Kidney (tissue), 13 donors: ENCODE measurements at regions not wholly inside any gene's neighbourhood (a gene's known extent, or its start where the extent isn't known, plus 50 kb on each side); places are given as distances from the start of the nearest gene placed in this dataset.
"Not testable (repeated sequence)": the region's sequence is repeated elsewhere in the genome, so short reads cannot be mapped to it uniquely, and the experiment has no call there.

Source experiments
- DNase-seq, 5 donors: peaks; one replicate each; pipeline ENCODE4 v3.0.0-alpha.2; 2013 to 2020
- FAIRE-seq: peaks from 2 replicates; lab custom pipeline; 2012; peaks lifted over from hg19 to GRCh38; lab: Jason Lieb, UNC
- H3K27ac ChIP-seq, 2 donors: one replicate each; pipeline ENCODE4 v1.7.0; 2013; ENCODE audit warnings: low read depth in 2 of 2, low read length in 2 of 2, inconsistent platforms in 1 of 2
- H3K27me3 ChIP-seq: one replicate; pipeline ENCODE4 v1.7.1; 2013; ENCODE audit warnings: low read length, inconsistent platforms; ENCODE audit not compliant: control insufficient read depth, insufficient read depth
- H3K36me3 ChIP-seq, 3 donors: one replicate each; pipeline versions ENCODE4 v1.7.0 to v1.7.1; 2013; ENCODE audit warnings: low read length in 3 of 3, control low read depth in 1 of 3, inconsistent platforms in 1 of 3; ENCODE audit not compliant: insufficient read depth in 3 of 3, control insufficient read depth in 2 of 3
- H3K4me1 ChIP-seq, 3 donors: one replicate each; pipeline versions ENCODE4 v1.7.0 to v1.7.1; 2013; ENCODE audit warnings: low read length in 3 of 3, inconsistent platforms in 1 of 3, low read depth in 1 of 3; ENCODE audit not compliant: control insufficient read depth in 2 of 3, insufficient read depth in 2 of 3
- H3K4me3 ChIP-seq, 3 donors: one replicate each; pipeline versions ENCODE4 v1.7.0 to v1.8.1; 2013; ENCODE audit warnings: low read length in 3 of 3, control low read depth in 1 of 3, inconsistent platforms in 1 of 3
- H3K9ac ChIP-seq, 3 donors: one replicate each; pipeline versions ENCODE4 v1.7.0 to v1.7.1; 2013; ENCODE audit warnings: low read length in 3 of 3, control low read depth in 1 of 3, inconsistent platforms in 1 of 3
- H3K9me3 ChIP-seq, 3 donors: one replicate each; pipeline versions ENCODE4 v1.7.0 to v1.7.1; 2013; ENCODE audit warnings: low read length in 3 of 3, control low read depth in 1 of 3, inconsistent platforms in 1 of 3; ENCODE audit not compliant: control insufficient read depth in 2 of 3, insufficient read depth in 1 of 3
- intact Hi-C: fragments of 100-400 bp; cut with DNase I; formaldehyde crosslinking; loops from one replicate; pipeline ENCODE4 v1.11.1; 2022
- TF ChIP-seq, protein P1 (sequence below): IDR thresholded peaks from 3 replicates; pipeline ENCODE4 v1.5.1; 2012; ENCODE audit warnings: mild to moderate bottlenecking, moderate library complexity, borderline replicate concordance; ENCODE audit not compliant: insufficient read depth; ENCODE audit errors: extremely low read depth
- donor health status: control.
- donor health status: control.
- donor health status: control.
- donor health status: control.
- donor health status: control.
- donor health status: DM: yes; HTN: yes; CAD: no.
- donor health status: Normal renal cell carcinoma (clear cell type).

DNA sequence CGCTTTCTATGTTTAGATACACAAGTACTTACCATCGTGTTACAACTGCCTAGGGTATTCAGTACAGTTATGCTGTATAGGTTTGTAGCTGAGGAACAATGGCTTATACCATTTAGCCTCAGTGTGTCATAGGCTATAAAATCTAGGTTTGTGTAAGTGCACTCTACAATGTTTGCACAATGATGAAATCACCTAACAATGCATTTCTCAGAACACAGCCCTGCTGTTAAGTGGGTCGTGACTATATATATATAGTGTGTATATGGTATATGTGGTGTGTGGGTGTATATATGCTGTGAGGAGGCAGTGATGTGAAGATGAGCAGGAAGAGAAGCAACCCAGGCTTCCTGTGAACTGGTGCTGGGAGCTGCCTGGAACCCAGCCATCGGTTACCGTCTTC is 65.6 kb upstream of the MKI67 start:
- no peak overlapping the region for H3K9ac ChIP-seq
- TF ChIP-seq, protein P1, sequence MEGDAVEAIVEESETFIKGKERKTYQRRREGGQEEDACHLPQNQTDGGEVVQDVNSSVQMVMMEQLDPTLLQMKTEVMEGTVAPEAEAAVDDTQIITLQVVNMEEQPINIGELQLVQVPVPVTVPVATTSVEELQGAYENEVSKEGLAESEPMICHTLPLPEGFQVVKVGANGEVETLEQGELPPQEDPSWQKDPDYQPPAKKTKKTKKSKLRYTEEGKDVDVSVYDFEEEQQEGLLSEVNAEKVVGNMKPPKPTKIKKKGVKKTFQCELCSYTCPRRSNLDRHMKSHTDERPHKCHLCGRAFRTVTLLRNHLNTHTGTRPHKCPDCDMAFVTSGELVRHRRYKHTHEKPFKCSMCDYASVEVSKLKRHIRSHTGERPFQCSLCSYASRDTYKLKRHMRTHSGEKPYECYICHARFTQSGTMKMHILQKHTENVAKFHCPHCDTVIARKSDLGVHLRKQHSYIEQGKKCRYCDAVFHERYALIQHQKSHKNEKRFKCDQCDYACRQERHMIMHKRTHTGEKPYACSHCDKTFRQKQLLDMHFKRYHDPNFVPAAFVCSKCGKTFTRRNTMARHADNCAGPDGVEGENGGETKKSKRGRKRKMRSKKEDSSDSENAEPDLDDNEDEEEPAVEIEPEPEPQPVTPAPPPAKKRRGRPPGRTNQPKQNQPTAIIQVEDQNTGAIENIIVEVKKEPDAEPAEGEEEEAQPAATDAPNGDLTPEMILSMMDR: no peak
- no peaks in the 10 kb centered on the region for H3K36me3 ChIP-seq
- no peak overlapping the region for H3K4me3 ChIP-seq
- DNase-seq (no peak), FAIRE-seq (no peak)
- no peak overlapping the region for H3K27ac ChIP-seq
- intact Hi-C loops: no loop called here
- no peaks in the 10 kb centered on the region for H3K27me3 ChIP-seq
- no peaks in the 10 kb centered on the region for H3K9me3 ChIP-seq
- H3K4me1 ChIP-seq: no peaks in the 10 kb centered on the region

DNA sequence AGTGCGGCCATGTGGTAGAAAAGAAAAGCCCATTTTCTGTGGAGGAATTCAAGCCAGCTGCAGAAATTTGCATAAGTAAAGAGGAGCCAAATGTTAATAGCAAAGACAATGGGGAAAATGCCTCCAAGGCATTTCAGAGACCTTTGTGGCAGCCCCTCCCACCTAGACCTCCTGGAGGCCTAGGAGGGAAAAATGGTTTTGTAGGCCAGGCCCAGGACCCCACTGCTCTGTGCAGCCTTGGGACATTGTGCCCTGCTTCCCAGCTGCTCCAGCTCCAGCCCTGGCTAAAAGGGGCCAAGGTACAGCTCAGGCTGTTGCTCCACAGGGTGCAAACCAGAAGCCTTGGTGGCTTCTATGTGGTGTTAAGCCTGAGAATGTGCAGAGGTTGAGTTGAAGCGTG is 75.6 kb upstream of the MKI67 start:
- DNase-seq, FAIRE-seq, H3K9ac ChIP-seq, H3K27ac ChIP-seq, H3K4me1 ChIP-seq, H3K27me3 ChIP-seq, H3K4me3 ChIP-seq, H3K9me3 ChIP-seq, H3K36me3 ChIP-seq, intact Hi-C loops: not testable (repeated sequence)

DNA sequence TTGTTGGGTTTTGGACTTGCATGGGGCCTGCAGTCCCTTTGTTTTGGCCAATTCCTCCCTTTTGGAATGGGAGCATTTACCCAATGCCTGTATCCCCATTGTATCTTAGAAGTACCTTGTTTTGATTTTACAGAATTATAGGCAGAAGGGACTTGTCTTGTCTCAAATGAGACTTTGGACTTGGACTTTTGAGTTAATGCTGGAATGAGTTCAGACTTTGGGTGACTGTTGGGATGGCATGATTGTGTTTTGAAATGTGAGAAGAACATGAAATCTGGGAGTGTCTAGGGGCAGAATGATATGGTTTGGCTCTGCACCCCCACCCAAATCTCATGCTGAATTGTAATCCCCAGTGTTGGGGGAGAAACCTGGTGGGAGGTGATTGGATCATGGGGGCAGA is 76.8 kb upstream of the MKI67 start:
- FAIRE-seq: no peak
- H3K9me3 ChIP-seq: no peaks in the 10 kb centered on the region
- no peak overlapping the region for H3K4me3 ChIP-seq
- H3K4me1 ChIP-seq: no peaks in the 10 kb centered on the region
- no peak overlapping the region for H3K9ac ChIP-seq
- no peak overlapping the region for H3K27ac ChIP-seq
- H3K27me3 ChIP-seq: no peaks in the 10 kb centered on the region
- DNase-seq: no peak
- intact Hi-C loops: no loop called here
- TF ChIP-seq, protein P1: no peak
- H3K36me3 ChIP-seq: no peaks in the 10 kb centered on the region

DNA sequence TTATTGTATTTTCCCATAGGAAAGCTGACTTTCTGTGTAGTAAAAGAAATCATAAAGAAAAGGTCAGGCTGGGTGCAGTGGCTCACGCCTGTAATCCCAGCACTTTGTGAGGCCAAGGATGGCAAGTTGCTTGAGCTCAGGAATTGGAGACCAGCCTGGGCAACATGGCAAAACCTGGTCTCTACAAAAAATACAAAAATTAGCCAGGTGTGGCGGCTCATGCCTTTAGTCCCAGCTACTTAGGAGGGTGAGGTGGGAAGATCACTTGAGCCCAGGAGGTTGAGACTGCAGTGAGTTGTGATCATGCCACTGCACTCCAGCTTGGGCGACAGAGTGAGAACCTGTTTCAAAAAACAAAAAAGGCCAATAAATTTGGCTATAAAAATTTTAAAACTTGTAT is 79.4 kb upstream of the MKI67 start:
- FAIRE-seq, H3K9me3 ChIP-seq, H3K9ac ChIP-seq, H3K4me3 ChIP-seq, H3K36me3 ChIP-seq, H3K27ac ChIP-seq, H3K4me1 ChIP-seq, DNase-seq, H3K27me3 ChIP-seq, intact Hi-C loops: not testable (repeated sequence)

DNA sequence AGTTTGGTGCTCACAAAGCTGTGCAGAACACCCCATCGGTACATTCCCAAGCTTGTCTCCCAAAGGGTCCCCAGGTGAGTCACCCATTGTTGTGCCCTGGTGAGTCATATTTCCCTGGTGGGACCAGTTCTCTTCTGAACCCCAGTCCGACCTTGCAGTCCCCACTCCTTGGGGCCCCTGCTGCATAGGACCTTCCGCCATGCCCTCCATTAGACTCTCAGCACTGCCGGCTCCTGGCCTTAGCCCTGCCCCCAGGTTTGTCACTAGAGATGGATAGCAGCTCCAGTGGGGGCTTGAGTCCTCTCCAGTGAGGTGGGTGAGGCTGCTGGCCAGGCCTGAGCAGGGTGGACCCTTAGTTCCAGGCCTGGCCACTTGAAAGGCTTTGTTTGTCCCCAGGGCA is 80.5 kb upstream of the MKI67 start:
- Histone ChIP-seq H3K9me3 (no peaks in the 10 kb centered on the region), H3K36me3 (no peaks in the 10 kb centered on the region), H3K27ac (no peak overlapping the region), H3K4me1 (no peaks in the 10 kb centered on the region), H3K27me3 (no peaks in the 10 kb centered on the region), H3K4me3 (no peak overlapping the region), H3K9ac (no peak overlapping the region)
- TF ChIP-seq, protein P1: no peak
- no peak for FAIRE-seq
- DNase-seq: no peak
- intact Hi-C loops: no loop called here
